ENCODE measurements at regions not wholly inside any gene's neighbourhood (a gene's known extent, or its start where the extent isn't known, plus 50 kb on each side); places are given as distances from the start of the nearest gene placed in this dataset.

- H3K27ac ChIP-seq: no peak overlapping the region
- WGBS, 2 donors: 93 to 94% methylated on average over 9 of the region's 9 CpGs
- ATAC-seq (no peak), DNase-seq (no peak)
- H3K4me1 ChIP-seq: no peaks in the 10 kb centered on the region
- H3K27me3 ChIP-seq: peaks cover 0 to 34% (median 13%) of the 10 kb centered on the region in 7 donors
- no peaks in the 10 kb centered on the region for H3K9me3 ChIP-seq
- intact Hi-C loops (cut with DNase I): no loop called here
- H3K36me3 ChIP-seq: no peaks in the 10 kb centered on the region
- H3K4me3 ChIP-seq: no peak overlapping the region
- no peak for TF ChIP-seq CTCF (IDR thresholded peaks at IDR 0.05)
Measured at GRCh38 chr5:61808909-61809308, 476.9 kb downstream of the ZSWIM6 start.

- no peak for TF ChIP-seq CTCF (IDR thresholded peaks at IDR 0.05)
- no peaks in the 10 kb centered on the region for H3K4me1 ChIP-seq
- WGBS, 2 donors: 76 to 85% methylated on average over 4 of the region's 4 CpGs
- no peaks in the 10 kb centered on the region for H3K36me3 ChIP-seq
- no peak for DNase-seq
- no peak overlapping the region for H3K4me3 ChIP-seq
- no peaks in the 10 kb centered on the region for H3K9me3 ChIP-seq
- peak in 1 of 8 donors; percentile 44 for ATAC-seq
- H3K27ac ChIP-seq: no peak overlapping the region
- intact Hi-C loops (cut with DNase I): loop anchor here in 2 of 10 donors (10.0 kb wide), 3 partner anchors 535 to 855 kb away; partner anchors contain the start of gene SMIM15 (in 1 of the 2)
- H3K27me3 ChIP-seq: peaks cover 0 to 36% (median 13%) of the 10 kb centered on the region in 7 donors
Measured at GRCh38 chr5:61809651-61810050, 477.6 kb downstream of the ZSWIM6 start.

- intact Hi-C loops (cut with DNase I): loop anchor here in 2 of 10 donors (10.0 kb wide), 3 partner anchors 536 to 856 kb away; partner anchors contain the start of gene SMIM15 (in 1 of the 2)
- Histone ChIP-seq H3K4me1 (no peaks in the 10 kb centered on the region), H3K36me3 (no peaks in the 10 kb centered on the region), H3K27ac (no peak overlapping the region), H3K27me3 (peaks cover 0 to 43% (median 18%) of the 10 kb centered on the region in 7 donors), H3K9me3 (no peaks in the 10 kb centered on the region), H3K4me3 (no peak overlapping the region)
- no peak for DNase-seq
- no peak for ATAC-seq
- 66 to 71% methylated on average over 1 of the region's 1 CpG for WGBS, 2 donors
- TF ChIP-seq CTCF (IDR thresholded peaks at IDR 0.05): no peak
Measured at GRCh38 chr5:61811052-61811451, 479.0 kb downstream of the ZSWIM6 start.

GRCh38 chr5:61813361-61813760, 481.3 kb downstream of the ZSWIM6 start:
- no peaks in the 10 kb centered on the region for H3K9me3 ChIP-seq
- no peaks in the 10 kb centered on the region for H3K36me3 ChIP-seq
- peaks cover 0 to 9% (median 0%) of the 10 kb centered on the region in 9 donors for H3K4me1 ChIP-seq
- WGBS, 2 donors: 74 to 87% methylated on average over 1 of the region's 1 CpG
- DNase-seq (no peak), ATAC-seq (no peak)
- intact Hi-C loops (cut with DNase I): loop anchor here in 2 of 10 donors (10.0 kb wide), 3 partner anchors 539 to 859 kb away; partner anchors contain the start of gene SMIM15 (in 1 of the 2)
- H3K27me3 ChIP-seq: peaks cover 0 to 46% (median 19%) of the 10 kb centered on the region in 7 donors
- no peak for TF ChIP-seq CTCF (IDR thresholded peaks at IDR 0.05)
- H3K27ac ChIP-seq: no peak overlapping the region
- no peak overlapping the region for H3K4me3 ChIP-seq
